ENCODE measurements at regions not wholly inside any gene's neighbourhood (a gene's known extent, or its start where the extent isn't known, plus 50 kb on each side); places are given as distances from the start of the nearest gene placed in this dataset.
"Not testable (repeated sequence)": the region's sequence is repeated elsewhere in the genome, so short reads cannot be mapped to it uniquely, and the experiment has no call there.

DNA sequence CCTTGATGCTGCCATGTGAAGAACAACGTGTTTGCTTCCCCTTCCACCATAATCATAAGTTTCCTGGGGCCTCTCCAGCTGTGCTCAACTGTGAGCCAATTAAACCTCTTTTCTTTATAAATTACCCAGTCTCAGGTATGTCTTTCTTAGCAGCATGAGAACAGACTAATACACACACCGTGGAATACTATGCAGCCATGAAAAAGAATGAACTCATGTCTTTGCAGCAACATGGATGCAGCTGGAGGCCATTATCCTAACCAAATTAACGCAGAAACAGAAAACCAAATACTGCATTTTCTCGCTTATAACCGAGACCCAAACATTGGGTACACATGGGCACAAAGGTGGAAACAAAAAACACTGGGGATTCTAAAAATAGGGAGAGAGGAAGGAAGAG is 286.7 kb upstream of the MINDY3 start:
- no peaks in the 10 kb centered on the region for H3K27me3 ChIP-seq (ENCODE audit: control insufficient read depth, insufficient read depth, low read length)
- DNase-seq (ENCODE audit: low read depth, low spot score), result no peak
- TF ChIP-seq, protein P1, sequence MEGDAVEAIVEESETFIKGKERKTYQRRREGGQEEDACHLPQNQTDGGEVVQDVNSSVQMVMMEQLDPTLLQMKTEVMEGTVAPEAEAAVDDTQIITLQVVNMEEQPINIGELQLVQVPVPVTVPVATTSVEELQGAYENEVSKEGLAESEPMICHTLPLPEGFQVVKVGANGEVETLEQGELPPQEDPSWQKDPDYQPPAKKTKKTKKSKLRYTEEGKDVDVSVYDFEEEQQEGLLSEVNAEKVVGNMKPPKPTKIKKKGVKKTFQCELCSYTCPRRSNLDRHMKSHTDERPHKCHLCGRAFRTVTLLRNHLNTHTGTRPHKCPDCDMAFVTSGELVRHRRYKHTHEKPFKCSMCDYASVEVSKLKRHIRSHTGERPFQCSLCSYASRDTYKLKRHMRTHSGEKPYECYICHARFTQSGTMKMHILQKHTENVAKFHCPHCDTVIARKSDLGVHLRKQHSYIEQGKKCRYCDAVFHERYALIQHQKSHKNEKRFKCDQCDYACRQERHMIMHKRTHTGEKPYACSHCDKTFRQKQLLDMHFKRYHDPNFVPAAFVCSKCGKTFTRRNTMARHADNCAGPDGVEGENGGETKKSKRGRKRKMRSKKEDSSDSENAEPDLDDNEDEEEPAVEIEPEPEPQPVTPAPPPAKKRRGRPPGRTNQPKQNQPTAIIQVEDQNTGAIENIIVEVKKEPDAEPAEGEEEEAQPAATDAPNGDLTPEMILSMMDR (IDR thresholded peaks at IDR 0.05; ENCODE audit: low read depth, low read length), result no peak
- H3K27ac ChIP-seq (ENCODE audit: low read depth, low read length), result no peak overlapping the region
- H3K4me3 ChIP-seq (ENCODE audit: low read depth, low read length), result no peak overlapping the region
- peaks cover 3% of the 10 kb centered on the region for H3K9me3 ChIP-seq (ENCODE audit: control insufficient read depth, insufficient read depth, low read length)
- CTCF ChIA-PET, result no interaction called here
- POLR2A ChIA-PET, result no interaction called here

DNA sequence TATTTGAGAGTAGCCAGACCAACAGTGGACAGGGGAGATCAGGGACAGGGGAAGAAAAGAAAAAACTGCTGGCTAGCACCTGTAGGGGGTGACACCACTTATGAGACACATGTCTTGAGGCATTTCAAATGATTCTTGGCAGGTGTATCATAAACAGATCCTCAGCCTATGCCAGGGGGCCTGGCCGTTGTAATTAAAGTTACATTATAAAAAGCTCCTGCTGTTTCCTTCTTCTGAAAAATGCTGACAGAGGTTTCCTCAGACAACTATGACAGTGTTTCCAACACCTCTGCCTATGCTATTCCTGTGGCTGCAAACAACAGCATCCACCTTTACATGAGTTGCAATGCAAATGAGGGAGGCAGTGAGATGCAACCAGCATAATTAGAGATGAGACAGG is 281.0 kb upstream of the PTER start:
- Histone ChIP-seq H3K27ac (ENCODE audit: low read depth, low read length) (no peak overlapping the region), H3K4me3 (ENCODE audit: low read depth, low read length) (no peak overlapping the region), H3K9me3 (ENCODE audit: control insufficient read depth, insufficient read depth, low read length) (peaks cover 4% of the 10 kb centered on the region; the same call in 1 of the 2 replicates), H3K27me3 (ENCODE audit: control insufficient read depth, insufficient read depth, low read length) (no peaks in the 10 kb centered on the region)
- ChIA-PET CTCF (no interaction called here), POLR2A (no interaction called here)
- DNase-seq (ENCODE audit: low read depth, low spot score), result no peak
- TF ChIP-seq, protein P1 (IDR thresholded peaks at IDR 0.05; ENCODE audit: low read depth, low read length), result no peak

DNA sequence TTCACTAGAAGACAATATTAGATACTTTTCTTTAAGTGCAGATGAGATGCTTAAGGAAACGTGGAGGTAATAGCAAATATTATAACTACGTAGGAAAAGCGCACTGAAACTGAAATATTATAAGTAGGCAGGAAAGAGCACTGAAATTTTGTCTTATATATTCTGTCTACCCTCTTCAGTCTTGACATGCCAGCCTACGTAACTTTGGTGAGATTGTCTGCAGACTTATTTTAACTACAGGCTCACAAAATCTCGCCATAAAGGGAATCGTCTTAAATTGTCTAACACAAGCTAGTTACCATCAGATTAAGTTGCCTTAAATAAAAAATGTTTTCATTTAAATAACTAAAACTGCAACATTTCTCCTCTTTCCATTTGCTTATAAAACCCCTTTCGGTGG is 280.1 kb upstream of the PTER start:
- TF ChIP-seq, protein P1 (IDR thresholded peaks at IDR 0.05; ENCODE audit: low read depth, low read length), result no peak
- CTCF ChIA-PET, result no interaction called here
- Histone ChIP-seq H3K9me3 (ENCODE audit: control insufficient read depth, insufficient read depth, low read length) (peaks cover 4% of the 10 kb centered on the region; the same call in 1 of the 2 replicates), H3K27me3 (ENCODE audit: control insufficient read depth, insufficient read depth, low read length) (no peaks in the 10 kb centered on the region), H3K4me3 (ENCODE audit: low read depth, low read length) (no peak overlapping the region), H3K27ac (ENCODE audit: low read depth, low read length) (no peak overlapping the region)
- no peak for DNase-seq (ENCODE audit: low read depth, low spot score)
- POLR2A ChIA-PET, result no interaction called here

DNA sequence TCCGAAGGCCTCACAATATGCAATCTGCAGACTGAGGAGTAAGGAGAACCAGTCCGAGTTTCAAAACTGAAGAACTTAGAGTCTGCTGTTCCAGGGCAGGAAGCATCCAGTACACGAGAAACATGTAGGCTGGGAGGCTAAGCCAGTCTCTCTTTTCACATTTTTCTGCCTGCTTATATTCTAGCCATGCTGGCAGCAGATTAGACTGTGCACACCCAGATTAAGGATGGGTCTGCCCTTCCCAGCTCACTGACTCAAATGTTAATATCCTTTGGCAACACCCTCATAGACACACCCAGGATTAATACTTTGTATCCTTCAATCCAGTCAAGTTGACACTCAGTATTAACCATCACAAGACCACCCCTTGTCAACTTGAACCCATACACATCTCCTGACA is 271.7 kb upstream of the PTER start:
- H3K9me3 ChIP-seq (ENCODE audit: control insufficient read depth, insufficient read depth, low read length); H3K4me3 ChIP-seq (ENCODE audit: low read depth, low read length); H3K27me3 ChIP-seq (ENCODE audit: control insufficient read depth, insufficient read depth, low read length); H3K27ac ChIP-seq (ENCODE audit: low read depth, low read length); CTCF ChIA-PET; POLR2A ChIA-PET; DNase-seq (ENCODE audit: low read depth, low spot score): not testable (repeated sequence)

DNA sequence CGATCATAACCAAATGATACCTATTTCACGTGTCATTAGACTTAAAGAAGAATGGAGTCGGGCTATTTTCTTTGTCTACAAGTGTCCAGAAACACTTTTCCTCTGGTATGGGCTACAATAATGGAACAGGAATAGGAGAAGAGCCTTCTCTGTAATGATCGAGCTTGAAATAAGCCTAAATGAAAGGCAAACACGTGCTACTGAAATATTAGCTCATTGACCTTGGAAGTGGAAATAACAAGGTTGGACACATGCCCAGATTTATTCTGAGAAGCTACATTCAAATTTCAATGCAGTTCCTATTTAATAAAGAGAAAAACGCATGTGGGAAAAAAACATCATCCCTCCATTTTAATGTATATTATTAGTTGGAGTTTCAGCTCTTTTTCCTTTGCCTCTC is 254.7 kb upstream of the PTER start:
- CTCF ChIA-PET, result no interaction called here

More for the DNA sequence above, 254.7 kb upstream of the PTER start:
- no peaks in the 10 kb centered on the region for H3K27me3 ChIP-seq (ENCODE audit: control insufficient read depth, insufficient read depth, low read length)
- TF ChIP-seq, protein P1 (IDR thresholded peaks at IDR 0.05; ENCODE audit: low read depth, low read length), result no peak
- POLR2A ChIA-PET, result no interaction called here
- no peak overlapping the region for H3K4me3 ChIP-seq (ENCODE audit: low read depth, low read length)
- peaks cover 11% of the 10 kb centered on the region for H3K9me3 ChIP-seq (ENCODE audit: control insufficient read depth, insufficient read depth, low read length)
- no peak for DNase-seq (ENCODE audit: low read depth, low spot score)
- H3K27ac ChIP-seq (ENCODE audit: low read depth, low read length), result no peak overlapping the region
